Endothelial cell of hepatic sinusoid (primary cell): ENCODE measurements at regions not wholly inside any gene's neighbourhood (a gene's known extent, or its start where the extent isn't known, plus 50 kb on each side); places are given as distances from the start of the nearest gene placed in this dataset.

Experiments used
- in situ Hi-C: cut with HindIII; loops from 2 replicates; pipeline ENCODE4 v1.10.0; 2017; ENCODE audit warnings: low sequenced_read_pairs

- in situ Hi-C loops, result no loop called here
These were observed 298.1 kb upstream of the N4BP1 start for GRCh38 chr16:48907906-48908634.

GRCh38 chr16:48905632-48906505 lies 295.9 kb upstream of the N4BP1 start:
- in situ Hi-C loops, result no loop called here

GRCh38 chr16:48904333-48904732 lies 294.4 kb upstream of the N4BP1 start:
- in situ Hi-C loops, result no loop called here

- in situ Hi-C loops, result no loop called here
These were observed 293.1 kb upstream of the N4BP1 start for GRCh38 chr16:48903039-48903438.

- in situ Hi-C loops, result no loop called here
These were observed 291.9 kb upstream of the N4BP1 start for GRCh38 chr16:48901712-48902374.

GRCh38 chr16:48899500-48899899 lies 289.5 kb upstream of the N4BP1 start:
- in situ Hi-C loops, result no loop called here

- in situ Hi-C loops, result no loop called here
These were observed 287.8 kb upstream of the N4BP1 start for GRCh38 chr16:48897698-48898205.

GRCh38 chr16:48895142-48895541 lies 285.2 kb upstream of the N4BP1 start:
- in situ Hi-C loops, result no loop called here

GRCh38 chr16:48892893-48893292 lies 282.9 kb upstream of the N4BP1 start:
- in situ Hi-C loops, result no loop called here

GRCh38 chr16:48887646-48888210 lies 277.7 kb upstream of the N4BP1 start:
- in situ Hi-C loops, result no loop called here

GRCh38 chr16:48885471-48885870 lies 275.5 kb upstream of the N4BP1 start:
- in situ Hi-C loops, result no loop called here

- in situ Hi-C loops, result no loop called here
These were observed 271.3 kb upstream of the N4BP1 start for GRCh38 chr16:48881272-48881671.

- in situ Hi-C loops, result no loop called here
These were observed 269.5 kb upstream of the N4BP1 start for GRCh38 chr16:48879223-48880122.

GRCh38 chr16:48877946-48878345 lies 268.0 kb upstream of the N4BP1 start:
- in situ Hi-C loops, result no loop called here

GRCh38 chr16:48870141-48870540 lies 260.2 kb upstream of the N4BP1 start:
- in situ Hi-C loops, result no loop called here

GRCh38 chr16:48865520-48865919 lies 255.5 kb upstream of the N4BP1 start:
- in situ Hi-C loops, result no loop called here

GRCh38 chr16:48864055-48864454 lies 254.1 kb upstream of the N4BP1 start:
- in situ Hi-C loops, result no loop called here

GRCh38 chr16:48862087-48862532 lies 252.1 kb upstream of the N4BP1 start:
- in situ Hi-C loops, result no loop called here

GRCh38 chr16:48860341-48860740 lies 250.4 kb upstream of the N4BP1 start:
- in situ Hi-C loops, result no loop called here

- in situ Hi-C loops, result no loop called here
These were observed 243.0 kb upstream of the N4BP1 start for GRCh38 chr16:48852951-48853350.
